GM12878 (cell line): ENCODE measurements at regions not wholly inside any gene's neighbourhood (a gene's known extent, or its start where the extent isn't known, plus 50 kb on each side); places are given as distances from the start of the nearest gene placed in this dataset.

Source experiments
- ATAC-seq: fragments of 200-7000 bp; cut with Tn5 transposase; 3 replicates; pipeline ENCODE4 v1.9.1; 2020; ENCODE audit warnings: mild to moderate bottlenecking, moderate library complexity
- BruUV-seq: library from RNA; stranded (reverse); fragments of 400-500 nt; replicated peaks from 2 replicates; lab custom pipeline; 2021; lab: Mats Ljungman, UMichigan
- CTCF ChIA-PET: fragments of 300-600 bp; sonication (Branson Sonifier 250); formaldehyde crosslinking; extraction: SDS; loops from one replicate; lab custom pipeline; 2021; ENCODE audit warnings: inconsistent platforms; lab: Yijun Ruan, JAX
- POLR2A ChIA-PET: fragments of 350-600 bp; formaldehyde crosslinking; extraction: SDS; loops from one replicate; lab custom pipeline; 2021; ENCODE audit warnings: inconsistent platforms; lab: Charles Lee
- RAD21 ChIA-PET: fragments of 300-600 bp; sonication (Branson Sonifier 250); formaldehyde crosslinking; loops from one replicate; lab custom pipeline; 2023; ENCODE audit warnings: antibody characterized with exemption; ENCODE audit not compliant: unreplicated experiment; lab: Charles Lee
- SMC1A ChIA-PET: fragments of 300-600 bp; sonication (Branson Sonifier 250); formaldehyde crosslinking; loops from one replicate; lab custom pipeline; 2023; ENCODE audit not compliant: unreplicated experiment, uncharacterized antibody; lab: Charles Lee
- DNase-seq: peaks from one replicate; pipeline ENCODE4 v3.0.0-alpha.2; 2011; ENCODE audit warnings: low read depth, low spot score
- FAIRE-seq: peaks from 3 replicates; lab custom pipeline; 2011; peaks lifted over from hg19 to GRCh38; lab: Jason Lieb, UNC
- H2AFZ ChIP-seq: 2 replicates; pipeline ENCODE4 v1.6.0; 2011; ENCODE audit warnings: low read depth, low read length, control low read depth; ENCODE audit not compliant: control insufficient read depth
- H3K27ac ChIP-seq: 2 replicates; pipeline ENCODE4 v1.5.1; 2011; ENCODE audit warnings: control low read depth; ENCODE audit not compliant: control insufficient read depth, insufficient read depth
- H3K27me3 ChIP-seq, 2 experiments: replicated peaks in 1 of 2; 2 replicates each; pipeline versions ENCODE4 v1.6.0 to v1.6.1; 2011; ENCODE audit warnings: low read length in 1 of 2; ENCODE audit not compliant: control insufficient read depth in 2 of 2, insufficient read depth in 2 of 2
- H3K36me3 ChIP-seq, 2 experiments: 2 replicates each; pipeline ENCODE4 v1.5.1; 2011; ENCODE audit warnings: low read length in 1 of 2; ENCODE audit not compliant: control insufficient read depth in 2 of 2, insufficient read depth in 2 of 2
- H3K4me1 ChIP-seq: 2 replicates; pipeline ENCODE4 v1.6.1; 2011; ENCODE audit warnings: mild to moderate bottlenecking, low read length, moderate library complexity, mixed read lengths; ENCODE audit not compliant: control insufficient read depth, insufficient read depth
- H3K4me2 ChIP-seq: 2 replicates; pipeline ENCODE4 v1.6.0; 2011; ENCODE audit warnings: control low read depth; ENCODE audit not compliant: control insufficient read depth, insufficient read depth
- H3K4me3 ChIP-seq: fragments of 200-600 bp; sonication (generic); 2 replicates; pipeline ENCODE4 v1.5.1; 2016
- H3K79me2 ChIP-seq: 2 replicates; pipeline ENCODE4 v1.6.0; 2011; ENCODE audit warnings: low read length; ENCODE audit not compliant: control insufficient read depth, insufficient read depth
- H3K9ac ChIP-seq: 2 replicates; pipeline ENCODE4 v1.8.0; 2011; ENCODE audit warnings: low read length, control low read depth, mixed read lengths; ENCODE audit not compliant: control insufficient read depth, insufficient read depth
- H3K9me3 ChIP-seq: replicated peaks from 3 replicates; pipeline ENCODE4 v1.5.1; 2011; ENCODE audit warnings: mild to moderate bottlenecking, low read length; ENCODE audit not compliant: control insufficient read depth, insufficient read depth
- H4K20me1 ChIP-seq: 2 replicates; pipeline ENCODE4 v1.6.0; 2011; ENCODE audit not compliant: control insufficient read depth, insufficient read depth
- ATF2 ChIP-seq: IDR thresholded peaks from 2 replicates; pipeline ENCODE4 v1.6.1; 2012; ENCODE audit warnings: low read length, inconsistent platforms
- HDAC6 ChIP-seq: fragments of 200-600 bp; sonication (generic); IDR thresholded peaks from one replicate; pipeline ENCODE4 v1.8.0; 2017; ENCODE audit warnings: antibody characterized with exemption; ENCODE audit not compliant: unreplicated experiment
- PKNOX1 ChIP-seq: fragments of 450-650 bp; IDR thresholded peaks from 2 replicates; pipeline ENCODE4 v1.6.1; 2016; ENCODE audit warnings: mild to moderate bottlenecking
- POLR2AphosphoS5 ChIP-seq: IDR thresholded peaks from 2 replicates; pipeline ENCODE4 v1.6.1; 2011; ENCODE audit warnings: mild to moderate bottlenecking, low read length, inconsistent platforms
- RBBP5 ChIP-seq: fragments of 200-600 bp; sonication (generic); conservative IDR thresholded peaks from 2 replicates; pipeline ENCODE4 v1.6.1; 2016
- RUNX3 ChIP-seq: IDR thresholded peaks from 2 replicates; pipeline ENCODE4 v1.6.1; 2012; ENCODE audit warnings: low read length, inconsistent platforms
- whole genome bisulfite sequencing: methylation state at CpG from one replicate; pipeline ENCODE4 v1.1.6; 2016; ENCODE audit warnings: low lambda C conversion rate; ENCODE audit not compliant: insufficient replicate concordance, insufficient coverage; ENCODE audit errors: missing lambda C conversion rate; 5-methylcytosine and 5-hydroxymethylcytosine counted together
- in situ Hi-C: fragments of 300-500 bp; cut with MboI; formaldehyde crosslinking; loops from 9 replicates; pipeline ENCODE4 v1.14.3; 2018; ENCODE audit warnings: mixed read lengths
- intact Hi-C: fragments of 100-400 bp; cut with micrococcal nuclease; formaldehyde crosslinking; loops from one replicate; pipeline ENCODE4 v1.14.2; 2022; ENCODE audit not compliant: unreplicated experiment
- TF ChIP-seq, protein P1 (sequence below): IDR thresholded peaks from 2 replicates; pipeline ENCODE4 v1.6.1; 2011; ENCODE audit warnings: mild to moderate bottlenecking, low read depth, low read length, moderate library complexity; ENCODE audit not compliant: insufficient replicate concordance

GRCh38 chr18:23354625-23355024, 98.5 kb upstream of the RIOK3 start:
- ChIA-PET CTCF (no interaction called here), SMC1A (interaction anchor here (0.6 to 7.4 kb wide), 6 partner anchors 116 to 305 kb away, joined by 3 to 78 read pairs (median 6); no protein-coding TSS in a partner anchor), POLR2A (interaction anchor here (0.6 to 2.0 kb wide), 4 partner anchors 92 to 698 kb away, joined by 3 to 7 read pairs (median 4); no protein-coding TSS in a partner anchor), RAD21 (interaction anchor here (1.0 to 2.8 kb wide), 4 partner anchors 11 to 217 kb away, joined by 3 to 18 read pairs (median 3); no protein-coding TSS in a partner anchor)
- Histone ChIP-seq H3K9me3 (peaks cover 2% of the 10 kb centered on the region; the same call in 2 of the 3 replicates), H3K36me3 (no peaks in the 10 kb centered on the region; a peak in 1 of 4 replicates), H3K4me2 (no peak overlapping the region), H3K9ac (no peak overlapping the region), H4K20me1 (no peaks in the 10 kb centered on the region), H3K4me3 (no peak overlapping the region), H2AFZ (no peak overlapping the region), H3K27ac (no peak overlapping the region), H3K27me3 (no peaks in the 10 kb centered on the region), H3K4me1 (peaks cover 21% of the 10 kb centered on the region), H3K79me2 (peaks cover 1% of the 10 kb centered on the region)
- DNase-seq: no peak
- 83% methylated on average over 4 of the region's 4 CpGs for WGBS
- no peak for FAIRE-seq
- in situ Hi-C loops (loop anchor here (5.0 kb wide), 2 partner anchors 117 to 222 kb away; no protein-coding TSS in a partner anchor), intact Hi-C loops (loop anchor here (5.0 kb wide), 2 partner anchors 47 to 557 kb away; no protein-coding TSS in a partner anchor)
- no TSS peak for BruUV-seq
- TF ChIP-seq PKNOX1 (no peak; the same call in 1 of the 2 replicates), HDAC6 (no peak), ATF2 (no peak), RBBP5 (no peak), RUNX3 (no peak), POLR2AphosphoS5 (no peak)
- TF ChIP-seq, protein P1, sequence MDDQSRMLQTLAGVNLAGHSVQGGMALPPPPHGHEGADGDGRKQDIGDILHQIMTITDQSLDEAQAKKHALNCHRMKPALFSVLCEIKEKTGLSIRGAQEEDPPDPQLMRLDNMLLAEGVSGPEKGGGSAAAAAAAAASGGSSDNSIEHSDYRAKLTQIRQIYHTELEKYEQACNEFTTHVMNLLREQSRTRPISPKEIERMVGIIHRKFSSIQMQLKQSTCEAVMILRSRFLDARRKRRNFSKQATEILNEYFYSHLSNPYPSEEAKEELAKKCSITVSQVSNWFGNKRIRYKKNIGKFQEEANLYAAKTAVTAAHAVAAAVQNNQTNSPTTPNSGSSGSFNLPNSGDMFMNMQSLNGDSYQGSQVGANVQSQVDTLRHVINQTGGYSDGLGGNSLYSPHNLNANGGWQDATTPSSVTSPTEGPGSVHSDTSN: no peak
- no peak for ATAC-seq
